Vagina (tissue), 2 donors: ENCODE measurements at regions not wholly inside any gene's neighbourhood (a gene's known extent, or its start where the extent isn't known, plus 50 kb on each side); places are given as distances from the start of the nearest gene placed in this dataset.

ENCODE experiments used
- POLR2A ChIP-seq, 2 donors: fragments of 450-650 bp; IDR thresholded peaks; one replicate each; pipeline ENCODE4 v1.6.1; 2017; ENCODE audit warnings: antibody characterized with exemption in 2 of 2, mild to moderate bottlenecking in 2 of 2, moderate library complexity in 2 of 2
- TF ChIP-seq, protein P1 (sequence below), 3 experiments: fragments of 450-650 bp in 2 of 3; fragments of 200-600 bp in 1 of 3; sonication (generic) in 1 of 3; IDR thresholded peaks; one replicate each; pipeline ENCODE4 v1.5.1; 2017 to 2019; ENCODE audit warnings: antibody characterized with exemption in 3 of 3, mild to moderate bottlenecking in 2 of 3, moderate library complexity in 2 of 3

GRCh38 chr12:23186950-23187349 is 562.0 kb downstream of the ETNK1 start:
- TF ChIP-seq, protein P1, sequence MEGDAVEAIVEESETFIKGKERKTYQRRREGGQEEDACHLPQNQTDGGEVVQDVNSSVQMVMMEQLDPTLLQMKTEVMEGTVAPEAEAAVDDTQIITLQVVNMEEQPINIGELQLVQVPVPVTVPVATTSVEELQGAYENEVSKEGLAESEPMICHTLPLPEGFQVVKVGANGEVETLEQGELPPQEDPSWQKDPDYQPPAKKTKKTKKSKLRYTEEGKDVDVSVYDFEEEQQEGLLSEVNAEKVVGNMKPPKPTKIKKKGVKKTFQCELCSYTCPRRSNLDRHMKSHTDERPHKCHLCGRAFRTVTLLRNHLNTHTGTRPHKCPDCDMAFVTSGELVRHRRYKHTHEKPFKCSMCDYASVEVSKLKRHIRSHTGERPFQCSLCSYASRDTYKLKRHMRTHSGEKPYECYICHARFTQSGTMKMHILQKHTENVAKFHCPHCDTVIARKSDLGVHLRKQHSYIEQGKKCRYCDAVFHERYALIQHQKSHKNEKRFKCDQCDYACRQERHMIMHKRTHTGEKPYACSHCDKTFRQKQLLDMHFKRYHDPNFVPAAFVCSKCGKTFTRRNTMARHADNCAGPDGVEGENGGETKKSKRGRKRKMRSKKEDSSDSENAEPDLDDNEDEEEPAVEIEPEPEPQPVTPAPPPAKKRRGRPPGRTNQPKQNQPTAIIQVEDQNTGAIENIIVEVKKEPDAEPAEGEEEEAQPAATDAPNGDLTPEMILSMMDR (IDR thresholded peaks at IDR 0.05) = no peak
- TF ChIP-seq POLR2A (IDR thresholded peaks at IDR 0.05) = no peak
